VCaP (cell line): ENCODE measurements at regions not wholly inside any gene's neighbourhood (a gene's known extent, or its start where the extent isn't known, plus 50 kb on each side); places are given as distances from the start of the nearest gene placed in this dataset.

Experiments used
- H3K27ac ChIP-seq: fragments of 450-650 bp; 2 replicates; pipeline ENCODE4 v1.5.1; 2017
- TF ChIP-seq, protein P1 (sequence below): fragments of 450-650 bp; conservative IDR thresholded peaks from 2 replicates; pipeline ENCODE4 v1.5.1; 2017; ENCODE audit warnings: mild to moderate bottlenecking, moderate library complexity

DNA sequence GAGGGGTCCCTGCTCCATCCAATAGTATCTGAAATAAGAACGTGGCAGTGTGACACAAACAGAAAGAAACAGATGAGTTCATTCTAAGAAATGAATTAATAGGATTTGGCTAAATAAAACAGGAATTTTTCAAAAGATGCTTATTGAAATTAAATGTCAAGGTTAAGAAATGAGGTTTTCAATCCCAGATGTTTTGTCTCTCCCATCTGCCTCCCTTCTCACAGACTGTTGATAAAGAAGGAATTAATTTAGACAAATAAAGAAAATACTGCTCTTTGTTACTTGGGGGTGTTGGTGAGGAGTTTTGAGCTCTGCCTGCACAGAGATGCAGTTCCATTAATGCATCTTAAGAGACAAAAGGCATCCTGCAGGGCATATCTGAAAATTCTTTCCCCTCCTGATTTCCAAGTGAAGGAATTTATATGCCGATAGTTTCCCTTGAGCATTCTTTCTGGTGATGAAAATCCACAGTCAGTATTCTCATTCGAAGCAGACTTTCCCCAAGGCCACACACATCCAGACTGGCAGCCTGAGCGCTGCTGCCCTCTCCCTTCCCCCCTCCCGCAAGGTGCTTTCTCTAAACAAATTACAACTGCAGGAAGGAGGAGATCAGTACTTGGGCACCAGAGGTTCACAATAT lies 385.4 kb upstream of the RND3 start:
- H3K27ac ChIP-seq, result no peak overlapping the region
- TF ChIP-seq, protein P1, sequence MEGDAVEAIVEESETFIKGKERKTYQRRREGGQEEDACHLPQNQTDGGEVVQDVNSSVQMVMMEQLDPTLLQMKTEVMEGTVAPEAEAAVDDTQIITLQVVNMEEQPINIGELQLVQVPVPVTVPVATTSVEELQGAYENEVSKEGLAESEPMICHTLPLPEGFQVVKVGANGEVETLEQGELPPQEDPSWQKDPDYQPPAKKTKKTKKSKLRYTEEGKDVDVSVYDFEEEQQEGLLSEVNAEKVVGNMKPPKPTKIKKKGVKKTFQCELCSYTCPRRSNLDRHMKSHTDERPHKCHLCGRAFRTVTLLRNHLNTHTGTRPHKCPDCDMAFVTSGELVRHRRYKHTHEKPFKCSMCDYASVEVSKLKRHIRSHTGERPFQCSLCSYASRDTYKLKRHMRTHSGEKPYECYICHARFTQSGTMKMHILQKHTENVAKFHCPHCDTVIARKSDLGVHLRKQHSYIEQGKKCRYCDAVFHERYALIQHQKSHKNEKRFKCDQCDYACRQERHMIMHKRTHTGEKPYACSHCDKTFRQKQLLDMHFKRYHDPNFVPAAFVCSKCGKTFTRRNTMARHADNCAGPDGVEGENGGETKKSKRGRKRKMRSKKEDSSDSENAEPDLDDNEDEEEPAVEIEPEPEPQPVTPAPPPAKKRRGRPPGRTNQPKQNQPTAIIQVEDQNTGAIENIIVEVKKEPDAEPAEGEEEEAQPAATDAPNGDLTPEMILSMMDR, result 0 out of 2 replicates have a peak, but pooled peaks have one; percentile 30

DNA sequence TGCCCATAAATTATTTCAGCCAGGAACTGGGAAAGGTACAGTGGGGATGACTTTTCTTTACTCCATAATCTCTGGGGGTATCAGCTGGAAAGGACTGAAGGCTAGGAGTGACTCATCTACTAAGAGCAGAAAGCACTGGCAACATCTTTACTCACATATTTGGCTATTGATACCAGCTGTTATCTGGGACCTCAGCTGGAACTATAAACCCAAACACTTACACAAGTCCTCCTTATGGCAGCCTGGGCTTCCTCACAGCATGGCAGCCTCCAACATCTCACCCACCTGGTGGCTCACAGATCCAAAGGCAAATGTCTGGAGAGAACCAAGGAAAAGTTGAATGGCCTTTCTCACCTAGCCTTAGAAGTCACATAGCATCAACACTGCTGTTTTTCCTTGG lies 379.0 kb upstream of the RND3 start:
- no peak overlapping the region for H3K27ac ChIP-seq

DNA sequence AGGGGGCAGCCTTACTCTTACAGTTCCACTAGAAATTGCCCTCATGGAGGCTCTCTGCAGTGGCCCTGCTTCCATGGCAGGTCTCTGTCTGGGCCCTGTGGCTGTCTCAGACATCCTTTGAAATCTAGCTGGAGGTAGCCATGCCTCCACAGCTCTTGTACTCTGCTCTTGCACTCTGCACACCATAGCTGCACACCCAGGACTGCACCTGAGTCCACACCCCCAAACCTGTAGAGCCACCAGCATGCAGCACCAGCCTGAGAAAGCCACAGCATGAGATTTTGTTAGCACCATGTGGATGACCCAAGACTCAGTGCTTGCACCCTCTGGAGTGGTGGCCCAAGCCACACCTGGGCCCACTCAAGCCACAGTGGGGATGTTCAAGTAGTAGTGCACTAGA lies 376.2 kb upstream of the RND3 start:
- no peak overlapping the region for H3K27ac ChIP-seq
- TF ChIP-seq, protein P1, result no peak

More for the DNA sequence above, 379.0 kb upstream of the RND3 start:
- TF ChIP-seq, protein P1, result no peak

DNA sequence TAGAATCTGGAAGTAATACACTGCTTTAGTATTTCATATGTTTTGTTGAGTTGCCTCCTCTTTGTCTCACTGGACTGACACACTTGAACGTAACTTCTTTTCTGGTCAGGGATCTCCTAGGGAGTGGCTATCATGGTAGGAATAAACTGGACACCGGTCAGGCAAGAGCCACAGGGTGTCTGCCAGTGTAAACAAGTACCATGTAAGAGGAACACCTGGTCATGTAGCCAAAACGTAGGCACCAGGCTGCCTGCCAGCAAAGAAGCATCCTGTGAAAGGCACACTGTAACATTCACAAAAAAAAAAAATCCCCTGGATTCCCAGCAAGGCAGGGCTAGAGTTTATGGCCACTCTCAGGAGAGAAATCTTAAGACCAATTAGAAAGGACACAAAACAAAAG lies 372.8 kb upstream of the RND3 start:
- TF ChIP-seq, protein P1, result no peak
- peak overlapping the region; percentile 62 for H3K27ac ChIP-seq

DNA sequence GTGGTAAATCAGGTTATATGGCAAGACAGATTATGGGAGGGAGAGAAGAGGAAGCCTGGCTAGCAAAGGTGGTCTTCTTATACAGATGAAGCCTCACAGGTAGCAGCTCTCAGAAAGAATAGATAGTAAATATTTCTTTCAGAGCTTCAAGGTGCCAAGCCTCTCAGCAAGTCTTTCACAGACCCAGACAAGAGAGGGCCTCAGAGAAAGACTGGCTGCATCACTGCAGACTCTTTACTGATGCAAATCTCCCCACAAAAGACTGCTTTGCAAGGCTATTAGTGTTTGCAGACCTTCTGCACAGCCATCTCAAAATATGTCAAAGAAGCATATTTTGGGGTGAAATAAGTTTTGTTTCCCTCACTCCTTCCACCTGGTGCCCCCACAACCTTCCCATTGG lies 372.4 kb upstream of the RND3 start:
- peak overlapping the region; percentile 62 for H3K27ac ChIP-seq
- TF ChIP-seq, protein P1, result no peak

DNA sequence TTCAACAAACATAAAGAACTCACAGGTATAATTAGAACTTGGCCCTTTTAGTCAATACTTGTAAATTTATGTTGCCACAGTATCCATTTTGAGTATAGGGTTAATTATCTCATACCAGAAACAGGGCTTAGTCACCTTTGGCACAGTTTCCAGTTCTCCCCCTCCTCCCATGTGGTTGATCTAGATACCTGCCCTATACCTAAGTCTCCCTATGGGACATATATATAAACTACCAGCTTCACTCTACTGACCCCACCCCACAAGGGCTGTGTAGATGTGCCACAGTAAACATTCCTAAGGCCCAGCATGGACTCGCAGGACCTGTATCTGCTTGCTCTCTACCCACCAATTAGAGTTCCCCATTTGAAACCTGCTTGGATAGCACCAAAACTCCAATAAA lies 371.7 kb upstream of the RND3 start:
- TF ChIP-seq, protein P1, result no peak
- peak overlapping the region; percentile 62; the same call in 1 of the 2 replicates for H3K27ac ChIP-seq

DNA sequence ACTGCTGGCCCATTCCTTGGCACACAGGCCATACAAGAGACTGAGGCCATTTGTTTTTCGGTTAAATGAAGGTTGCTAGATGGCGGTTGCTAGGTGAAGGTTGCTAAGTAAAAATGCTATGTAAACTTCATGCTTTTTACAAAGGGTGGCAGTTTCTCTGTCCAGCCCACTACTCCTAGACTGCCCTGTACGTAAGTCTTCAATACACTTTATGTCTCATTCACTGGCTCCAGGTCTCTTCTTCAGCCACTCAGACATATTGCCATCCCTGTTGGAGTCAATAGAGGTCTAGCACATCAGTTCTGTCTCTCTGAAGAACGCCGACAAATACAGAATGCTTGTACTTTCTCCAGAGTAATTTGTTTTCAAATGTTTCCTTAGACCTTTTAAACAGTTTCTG lies 370.9 kb upstream of the RND3 start:
- no peak overlapping the region for H3K27ac ChIP-seq
- TF ChIP-seq, protein P1, result no peak
